Endothelial cell of umbilical vein (primary cell): ENCODE measurements at regions not wholly inside any gene's neighbourhood (a gene's known extent, or its start where the extent isn't known, plus 50 kb on each side); places are given as distances from the start of the nearest gene placed in this dataset.

Experiments
- BruUV-seq: library from RNA; stranded (reverse); fragments of 400-500 nt; replicated peaks from 2 replicates; lab custom pipeline; 2021; lab: Mats Ljungman, UMichigan
- CTCF ChIA-PET: fragments of 300-600, 350-600 bp; sonication (Branson Sonifier 250); formaldehyde crosslinking; loops from one replicate; lab custom pipeline; 2021; ENCODE audit warnings: antibody characterized with exemption, inconsistent platforms; lab: Charles Lee
- POLR2A ChIA-PET: fragments of 300-600, 350-600 bp; sonication (Branson Sonifier 250); formaldehyde crosslinking; loops from one replicate; lab custom pipeline; 2021; ENCODE audit warnings: antibody characterized with exemption, inconsistent platforms; lab: Charles Lee
- DNase-seq: peaks from one replicate; pipeline ENCODE4 v3.0.0-alpha.2; 2011; ENCODE audit warnings: low read depth, low spot score
- FAIRE-seq: peaks from 2 replicates; lab custom pipeline; 2011; peaks lifted over from hg19 to GRCh38; lab: Jason Lieb, UNC
- H2AFZ ChIP-seq: 2 replicates; pipeline ENCODE4 v1.6.0; 2012; ENCODE audit warnings: low read depth, low read length, control low read depth, inconsistent platforms
- H3K27ac ChIP-seq: 2 replicates; pipeline ENCODE4 v1.5.1; 2011; ENCODE audit warnings: low read depth, mild to moderate bottlenecking, control low read depth, low read length, moderate library complexity; ENCODE audit not compliant: insufficient read depth
- H3K27me3 ChIP-seq, 2 experiments: 2 replicates each; pipeline versions ENCODE4 v1.6.0 to v1.6.1; 2011; ENCODE audit warnings: low read length in 2 of 2, mixed read lengths in 1 of 2; ENCODE audit not compliant: control insufficient read depth in 2 of 2, insufficient read depth in 2 of 2
- H3K36me3 ChIP-seq, 2 experiments: 2 replicates in 1 of 2; 3 replicates in 1 of 2; pipeline ENCODE4 v1.5.1; 2011; ENCODE audit warnings: low read length in 2 of 2, mild to moderate bottlenecking in 1 of 2, moderate library complexity in 1 of 2; ENCODE audit not compliant: control insufficient read depth in 2 of 2, insufficient read depth in 2 of 2; ENCODE audit errors: extremely low read depth in 1 of 2
- H3K4me1 ChIP-seq: 3 replicates; pipeline ENCODE4 v1.5.1; 2011; ENCODE audit warnings: mild to moderate bottlenecking, low read length; ENCODE audit not compliant: control insufficient read depth, insufficient read depth; ENCODE audit errors: extremely low read depth
- H3K4me2 ChIP-seq: 2 replicates; pipeline ENCODE4 v1.6.1; 2011; ENCODE audit warnings: low read length, control low read depth, mixed read lengths; ENCODE audit not compliant: insufficient read depth
- H3K4me3 ChIP-seq, 3 experiments: fragments of 200-600 bp in 1 of 3; sonication (generic), shearing (Covaris generic) in 1 of 3; replicated peaks in 1 of 3; 2 replicates each; pipeline ENCODE4 v1.5.1; 2011 to 2016; ENCODE audit warnings: control low read depth in 3 of 3, low read length in 3 of 3, mild to moderate bottlenecking in 2 of 3, inconsistent platforms in 1 of 3, low read depth in 1 of 3, moderate library complexity in 1 of 3; ENCODE audit not compliant: insufficient read depth in 1 of 3
- H3K79me2 ChIP-seq: 2 replicates; pipeline ENCODE4 v1.6.0; 2012; ENCODE audit warnings: low read length, inconsistent platforms; ENCODE audit not compliant: control insufficient read depth, insufficient read depth
- H3K9ac ChIP-seq: replicated peaks from 2 replicates; pipeline ENCODE3; 2011; ENCODE audit warnings: low read length, control low read depth; ENCODE audit not compliant: insufficient read depth; ENCODE audit errors: extremely low read depth
- H3K9me1 ChIP-seq: replicated peaks from 3 replicates; pipeline ENCODE4 v1.6.0; 2011; ENCODE audit warnings: mild to moderate bottlenecking, low read length; ENCODE audit not compliant: control insufficient read depth, insufficient read depth; ENCODE audit errors: extremely low read depth
- H3K9me3 ChIP-seq: replicated peaks from 2 replicates; pipeline ENCODE4 v1.5.1; 2012; ENCODE audit warnings: low read length, inconsistent platforms; ENCODE audit not compliant: control insufficient read depth, insufficient read depth
- H4K20me1 ChIP-seq: replicated peaks from 2 replicates; pipeline ENCODE3; 2011; ENCODE audit warnings: mild to moderate bottlenecking, low read length; ENCODE audit not compliant: control insufficient read depth, insufficient read depth; ENCODE audit errors: extremely low read depth
- EZH2 ChIP-seq: IDR thresholded peaks from 2 replicates; pipeline ENCODE4 v1.6.1; 2012; ENCODE audit warnings: borderline replicate concordance, low read depth, mild to moderate bottlenecking, moderate library complexity, low read length, inconsistent platforms; ENCODE audit not compliant: severe bottlenecking
- FOS ChIP-seq: IDR thresholded peaks from 2 replicates; pipeline ENCODE4 v1.6.1; 2011; ENCODE audit warnings: mild to moderate bottlenecking, low read length, moderate library complexity, borderline replicate concordance; ENCODE audit not compliant: insufficient read depth
- GATA2 ChIP-seq: IDR thresholded peaks from 2 replicates; pipeline ENCODE4 v1.7.0; 2011; ENCODE audit warnings: low read depth, mild to moderate bottlenecking, moderate library complexity, mixed read lengths, low read length; ENCODE audit not compliant: insufficient read length, insufficient read depth
- JUN ChIP-seq: IDR thresholded peaks from 2 replicates; pipeline ENCODE4 v1.6.1; 2011; ENCODE audit warnings: borderline replicate concordance, low read depth; ENCODE audit not compliant: insufficient read length, insufficient read depth
- MYC ChIP-seq: IDR thresholded peaks from one replicate; pipeline ENCODE4 v1.6.1; 2011; ENCODE audit warnings: mild to moderate bottlenecking, low read depth, low read length
- POLR2A ChIP-seq: IDR thresholded peaks from 2 replicates; pipeline ENCODE4 v1.6.1; 2012; ENCODE audit warnings: low read depth, mild to moderate bottlenecking, control low read depth, low read length
- POLR2AphosphoS5 ChIP-seq: IDR thresholded peaks from 2 replicates; pipeline ENCODE4 v1.6.1; 2012; ENCODE audit warnings: low read depth, mild to moderate bottlenecking, control low read depth, low read length, moderate library complexity; ENCODE audit not compliant: insufficient read depth
- dilution Hi-C: fragments of 300-500 bp; cut with MboI; formaldehyde crosslinking; loops from one replicate; pipeline ENCODE4 v1.15.0; 2019; ENCODE audit warnings: low sequenced_read_pairs; ENCODE audit not compliant: extremely low pct_ligation_motif_present
- intact Hi-C: fragments of 100-400 bp; cut with micrococcal nuclease; formaldehyde crosslinking; loops from one replicate; pipeline ENCODE4 v1.10.0; 2022
- TF ChIP-seq, protein P1 (sequence below): IDR thresholded peaks from 2 replicates; pipeline ENCODE4 v1.6.1; 2011; ENCODE audit not compliant: insufficient read depth, insufficient read length
- TF ChIP-seq, protein P2 (sequence below), 2 donors: IDR thresholded peaks; 1 replicate in 1 of 2; 2 replicates in 1 of 2; pipeline ENCODE4 v1.5.1; 2011; ENCODE audit warnings: low read length in 2 of 2, mild to moderate bottlenecking in 2 of 2, moderate library complexity in 2 of 2, control low read depth in 1 of 2, inconsistent platforms in 1 of 2, low read depth in 1 of 2; ENCODE audit not compliant: insufficient read depth in 1 of 2; ENCODE audit errors: extremely low read depth in 1 of 2

DNA sequence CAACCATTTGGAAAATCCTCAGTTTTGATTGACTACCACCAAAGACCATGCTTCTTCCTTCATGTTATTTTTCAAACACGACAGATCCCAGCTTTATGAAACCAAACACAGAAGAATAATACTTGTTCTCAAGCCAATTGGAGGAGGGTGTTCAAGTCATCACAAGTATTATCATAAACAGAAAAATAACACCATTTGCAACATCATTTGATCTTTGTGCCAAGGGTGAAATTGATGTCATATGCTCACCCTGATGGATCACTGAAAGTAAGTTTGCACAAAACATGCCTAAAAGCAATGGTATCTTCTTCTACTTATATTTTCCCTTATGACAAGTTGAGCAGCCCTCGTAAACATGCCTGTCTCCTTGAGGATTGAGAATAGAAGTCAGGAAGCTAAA lies 448.0 kb upstream of the ZEB2 start:
- H2AFZ ChIP-seq = no peak overlapping the region
- H3K9me1 ChIP-seq = no peaks in the 10 kb centered on the region
- no TSS peak for BruUV-seq
- H3K4me3 ChIP-seq = no peak overlapping the region
- H3K27ac ChIP-seq = no peak overlapping the region
- no peak overlapping the region for H3K9ac ChIP-seq
- FAIRE-seq = no peak
- intact Hi-C loops = no loop called here
- H3K9me3 ChIP-seq = no peaks in the 10 kb centered on the region
- dilution Hi-C loops = no loop called here
- POLR2A ChIA-PET = no interaction called here
- no peak for DNase-seq
- H3K79me2 ChIP-seq = no peaks in the 10 kb centered on the region
- TF ChIP-seq, protein P1, sequence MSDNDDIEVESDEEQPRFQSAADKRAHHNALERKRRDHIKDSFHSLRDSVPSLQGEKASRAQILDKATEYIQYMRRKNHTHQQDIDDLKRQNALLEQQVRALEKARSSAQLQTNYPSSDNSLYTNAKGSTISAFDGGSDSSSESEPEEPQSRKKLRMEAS = no peak
- TF ChIP-seq MYC (no peak), EZH2 (no peak), POLR2AphosphoS5 (no peak), FOS (no peak), POLR2A (no peak), JUN (no peak), GATA2 (no peak)
- TF ChIP-seq, protein P2, sequence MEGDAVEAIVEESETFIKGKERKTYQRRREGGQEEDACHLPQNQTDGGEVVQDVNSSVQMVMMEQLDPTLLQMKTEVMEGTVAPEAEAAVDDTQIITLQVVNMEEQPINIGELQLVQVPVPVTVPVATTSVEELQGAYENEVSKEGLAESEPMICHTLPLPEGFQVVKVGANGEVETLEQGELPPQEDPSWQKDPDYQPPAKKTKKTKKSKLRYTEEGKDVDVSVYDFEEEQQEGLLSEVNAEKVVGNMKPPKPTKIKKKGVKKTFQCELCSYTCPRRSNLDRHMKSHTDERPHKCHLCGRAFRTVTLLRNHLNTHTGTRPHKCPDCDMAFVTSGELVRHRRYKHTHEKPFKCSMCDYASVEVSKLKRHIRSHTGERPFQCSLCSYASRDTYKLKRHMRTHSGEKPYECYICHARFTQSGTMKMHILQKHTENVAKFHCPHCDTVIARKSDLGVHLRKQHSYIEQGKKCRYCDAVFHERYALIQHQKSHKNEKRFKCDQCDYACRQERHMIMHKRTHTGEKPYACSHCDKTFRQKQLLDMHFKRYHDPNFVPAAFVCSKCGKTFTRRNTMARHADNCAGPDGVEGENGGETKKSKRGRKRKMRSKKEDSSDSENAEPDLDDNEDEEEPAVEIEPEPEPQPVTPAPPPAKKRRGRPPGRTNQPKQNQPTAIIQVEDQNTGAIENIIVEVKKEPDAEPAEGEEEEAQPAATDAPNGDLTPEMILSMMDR (IDR thresholded peaks at IDR 0.05; ENCODE audit: extremely low read depth in 1 of 2, insufficient read depth in 1 of 2, low read depth in 1 of 2, low read length in 2 of 2) = no peak
- no peaks in the 10 kb centered on the region for H3K36me3 ChIP-seq
- no peaks in the 10 kb centered on the region for H4K20me1 ChIP-seq
- no peak overlapping the region for H3K4me2 ChIP-seq
- H3K27me3 ChIP-seq = no peaks in the 10 kb centered on the region
- CTCF ChIA-PET = no interaction called here
- H3K4me1 ChIP-seq = no peaks in the 10 kb centered on the region
